Loucy (cell line): ENCODE measurements at regions not wholly inside any gene's neighbourhood (a gene's known extent, or its start where the extent isn't known, plus 50 kb on each side); places are given as distances from the start of the nearest gene placed in this dataset.

Experiments used
- CTCF ChIP-seq: fragments of 200-600 bp; sonication (generic); conservative IDR thresholded peaks from 2 replicates; pipeline ENCODE4 v1.5.1; 2014; ENCODE audit warnings: mild to moderate bottlenecking, antibody characterized with exemption, low read length
- EZH2phosphoT487 ChIP-seq: fragments of 200-600 bp; IDR thresholded peaks from 2 replicates; pipeline ENCODE4 v1.6.1; 2018; ENCODE audit warnings: antibody characterized with exemption, mild to moderate bottlenecking, moderate library complexity, borderline replicate concordance

- TF ChIP-seq CTCF (no peak), EZH2phosphoT487 (no peak)
Measured at GRCh38 chr5:89350684-89351083, 467.7 kb upstream of the MEF2C start.
